ENCODE measurements at regions not wholly inside any gene's neighbourhood (a gene's known extent, or its start where the extent isn't known, plus 50 kb on each side); places are given as distances from the start of the nearest gene placed in this dataset.

DNA sequence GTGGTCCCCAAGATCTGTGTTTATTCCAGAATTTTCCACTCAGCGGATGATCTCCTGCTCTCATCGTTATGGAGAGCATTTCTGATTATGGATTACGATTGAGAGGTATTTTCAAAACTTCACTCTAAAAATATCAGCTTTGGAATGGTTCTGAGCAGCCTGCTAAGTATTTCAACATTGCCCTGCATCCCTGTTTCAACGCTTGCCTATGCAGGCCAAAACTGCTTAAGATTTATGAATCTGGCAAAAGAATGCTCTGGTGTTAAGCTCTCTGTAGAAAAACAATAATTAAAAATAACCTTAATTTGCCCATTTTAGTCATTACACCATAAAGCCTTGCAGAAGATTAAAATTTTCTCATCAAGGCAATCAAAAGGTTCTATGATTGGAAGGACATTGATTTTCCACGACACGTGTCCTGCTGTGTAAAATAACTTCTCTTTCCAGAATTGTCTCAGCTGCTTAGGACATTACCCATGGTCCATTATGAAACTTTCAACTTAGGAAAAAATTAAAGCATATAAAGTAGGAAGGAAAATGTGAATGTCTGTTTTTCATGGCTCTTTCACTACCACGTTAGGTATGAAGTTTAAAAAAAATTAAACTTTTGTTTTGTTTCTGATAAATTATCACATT is 229.9 kb downstream of the ACKR3 start:
- TF ChIP-seq LEF1 (IDR thresholded peaks at IDR 0.05; ENCODE audit: borderline replicate concordance) (no peak), FOXM1 (IDR thresholded peaks at IDR 0.05; ENCODE audit: borderline replicate concordance) (no peak), SP1 (IDR thresholded peaks at IDR 0.05) (no peak), FOXK2 (IDR thresholded peaks at IDR 0.05) (no peak), HDGF (IDR thresholded peaks at IDR 0.05; ENCODE audit: borderline replicate concordance) (no peak), ZNF384 (IDR thresholded peaks at IDR 0.05) (no peak)

Data from HEK293T (cell line).